AG04450 (cell line): ENCODE measurements at regions not wholly inside any gene's neighbourhood (a gene's known extent, or its start where the extent isn't known, plus 50 kb on each side); places are given as distances from the start of the nearest gene placed in this dataset.

Experiments
- CTCF ChIA-PET: fragments of 300-600, 350-600 bp; formaldehyde crosslinking; extraction: SDS; loops from one replicate; lab custom pipeline; 2022; ENCODE audit warnings: antibody characterized with exemption, inconsistent platforms; lab: Charles Lee
- POLR2A ChIA-PET: fragments of 350-600 bp; formaldehyde crosslinking; extraction: SDS; loops from one replicate; lab custom pipeline; 2021; ENCODE audit warnings: antibody characterized with exemption, inconsistent platforms; lab: Yijun Ruan, JAX
- DNase-seq: peaks from one replicate; pipeline ENCODE4 v3.0.0-alpha.2; 2011; ENCODE audit warnings: low read depth, low spot score
- H3K27ac ChIP-seq: one replicate; pipeline ENCODE4 v1.5.1; 2012; ENCODE audit warnings: low read depth, low read length, control low read depth
- H3K27me3 ChIP-seq: one replicate; pipeline ENCODE4 v1.6.0; 2012; ENCODE audit warnings: low read length; ENCODE audit not compliant: control insufficient read depth, insufficient read depth
- H3K4me3 ChIP-seq: 2 replicates; pipeline ENCODE4 v1.5.1; 2011; ENCODE audit warnings: mild to moderate bottlenecking, low read depth, low read length, control low read depth
- H3K9me3 ChIP-seq: 2 replicates; pipeline ENCODE4 v1.5.1; 2012; ENCODE audit warnings: low read length; ENCODE audit not compliant: control insufficient read depth, insufficient read depth
- CTCF ChIP-seq: IDR thresholded peaks from 2 replicates; pipeline ENCODE4 v1.5.1; 2011; ENCODE audit warnings: low read depth, low read length, control low read depth, inconsistent platforms

- Histone ChIP-seq H3K9me3 (no peaks in the 10 kb centered on the region), H3K27me3 (no peaks in the 10 kb centered on the region), H3K27ac (no peak overlapping the region), H3K4me3 (no peak overlapping the region)
- no peak for DNase-seq
- no peak for TF ChIP-seq CTCF
- ChIA-PET POLR2A (no interaction called here), CTCF (no interaction called here)
These were observed 85.3 kb downstream of the TYW3 start for GRCh38 chr1:74818241-74818640.

- CTCF ChIA-PET: no interaction called here
- no peak overlapping the region for H3K4me3 ChIP-seq
- H3K27ac ChIP-seq: no peak overlapping the region
- H3K27me3 ChIP-seq: no peaks in the 10 kb centered on the region
- no peak for DNase-seq
- H3K9me3 ChIP-seq: no peaks in the 10 kb centered on the region
- TF ChIP-seq CTCF: no peak
- POLR2A ChIA-PET: no interaction called here
These were observed 85.9 kb downstream of the TYW3 start for GRCh38 chr1:74818661-74819456.

GRCh38 chr1:74822851-74823401 lies 90.0 kb downstream of the TYW3 start:
- Histone ChIP-seq H3K4me3 (no peak overlapping the region), H3K27ac (no peak overlapping the region), H3K9me3 (no peaks in the 10 kb centered on the region), H3K27me3 (no peaks in the 10 kb centered on the region)
- ChIA-PET CTCF (interaction anchor here (0.6 to 1.9 kb wide), 2 partner anchors 32 to 51 kb away, joined by 3 to 7 read pairs; no protein-coding TSS in a partner anchor), POLR2A (no interaction called here)
- TF ChIP-seq CTCF: no peak
- no peak for DNase-seq

GRCh38 chr1:74824497-74825107 lies 91.7 kb downstream of the TYW3 start:
- CTCF ChIA-PET: interaction anchor here (2.6 kb wide), 1 partner anchor 91 kb away, joined by 9 read pairs; the partner anchor contains the start of genes CRYZ and TYW3
- H3K27ac ChIP-seq: no peak overlapping the region
- H3K9me3 ChIP-seq: no peaks in the 10 kb centered on the region
- H3K27me3 ChIP-seq: no peaks in the 10 kb centered on the region
- POLR2A ChIA-PET: no interaction called here
- DNase-seq: no peak
- TF ChIP-seq CTCF: no peak
- no peak overlapping the region for H3K4me3 ChIP-seq

GRCh38 chr1:74830766-74831165 lies 97.8 kb downstream of the TYW3 start:
- H3K27ac ChIP-seq: no peak overlapping the region
- H3K27me3 ChIP-seq: no peaks in the 10 kb centered on the region
- no peak overlapping the region for H3K4me3 ChIP-seq
- ChIA-PET POLR2A (no interaction called here), CTCF (no interaction called here)
- H3K9me3 ChIP-seq: no peaks in the 10 kb centered on the region
- DNase-seq: no peak
- TF ChIP-seq CTCF: no peak
